Erythroblast (primary cell): ENCODE measurements at regions not wholly inside any gene's neighbourhood (a gene's known extent, or its start where the extent isn't known, plus 50 kb on each side); places are given as distances from the start of the nearest gene placed in this dataset.

ENCODE experiments used
- GATA1 ChIP-seq: IDR thresholded peaks from 2 replicates; pipeline ENCODE4 v1.6.1; 2011; ENCODE audit warnings: low read depth, mild to moderate bottlenecking, control low read depth, low read length, moderate library complexity
- POLR2A ChIP-seq: IDR thresholded peaks from 2 replicates; pipeline ENCODE4 v1.6.1; 2011; ENCODE audit warnings: mild to moderate bottlenecking, low read length

- no peak for TF ChIP-seq POLR2A
- TF ChIP-seq GATA1 = no peak
Observed at GRCh38 chr2:3099145-3099859, 278.3 kb downstream of the EIPR1 start.
